ENCODE measurements at regions not wholly inside any gene's neighbourhood (a gene's known extent, or its start where the extent isn't known, plus 50 kb on each side); places are given as distances from the start of the nearest gene placed in this dataset.

DNA sequence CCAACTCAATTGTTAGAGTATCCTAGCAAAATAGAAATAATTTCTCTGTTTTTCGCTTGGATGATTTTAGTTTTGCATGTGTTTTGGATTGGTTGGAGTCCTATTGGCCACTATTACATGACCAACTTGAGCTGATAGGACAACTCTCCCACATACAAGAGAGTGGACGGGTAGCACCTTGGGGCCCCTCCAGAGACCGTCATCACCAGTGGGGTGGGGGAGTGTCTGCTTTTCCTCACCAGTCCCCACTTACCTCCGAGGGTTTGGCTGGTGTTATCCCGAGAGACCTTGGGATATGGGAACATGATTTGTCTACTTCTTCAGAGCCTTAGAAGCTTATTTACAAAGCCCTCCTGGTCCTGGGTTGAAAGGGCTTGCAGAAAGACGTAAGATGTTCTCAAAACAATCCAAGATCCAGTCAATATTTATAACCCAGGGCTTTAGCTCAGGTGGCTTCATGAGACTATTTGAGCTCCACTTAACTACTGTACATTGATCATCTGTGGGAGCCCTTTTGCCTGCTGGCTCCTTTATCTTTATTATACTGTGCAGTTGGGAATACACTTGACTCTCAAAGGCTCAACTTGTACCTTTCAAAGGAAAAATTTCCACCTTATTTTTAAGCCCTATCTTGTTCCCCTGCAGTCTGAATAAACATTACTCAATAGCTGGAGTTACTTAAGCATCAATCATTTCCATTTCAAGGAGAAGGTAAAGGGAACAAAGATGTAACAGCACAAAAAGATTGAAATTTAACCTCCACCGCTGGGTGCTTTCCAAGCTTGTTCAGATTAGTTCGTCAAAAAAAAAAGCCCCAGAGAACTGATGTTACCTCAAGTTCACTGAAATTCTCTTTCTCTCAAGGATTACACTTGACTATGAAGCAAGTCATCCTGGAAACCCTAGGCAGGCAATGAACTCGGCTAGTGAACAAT is 119.7 kb downstream of the WDR11 start:
- ATAC-seq (replicated peaks in 1 of 4): no peak
- 49% methylated on average over 2 of the region's 9 CpGs for WGBS (ENCODE audit: insufficient coverage)

DNA sequence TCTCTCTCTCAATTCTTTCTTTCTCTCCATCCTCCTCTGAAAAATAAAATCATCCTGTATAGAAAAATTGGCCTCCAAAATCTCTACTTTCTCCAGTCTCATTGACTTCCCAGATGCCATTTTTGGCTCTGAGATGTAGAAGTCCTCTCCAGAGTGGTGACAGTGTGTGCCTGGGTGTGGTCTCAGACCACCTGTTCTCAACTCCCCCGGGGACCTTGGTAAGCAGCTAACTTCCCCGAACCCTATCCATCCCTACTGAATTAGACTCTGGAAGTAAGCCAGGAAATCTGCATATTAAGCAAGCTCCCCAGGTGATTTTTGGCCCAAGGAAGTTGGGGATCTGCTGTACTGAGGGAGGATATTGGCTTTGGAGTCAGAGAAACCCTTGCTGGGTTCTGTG is 120.5 kb downstream of the WDR11 start:
- Mint-ChIP-seq H3K27me3 (peaks cover 20 to 49% of the 10 kb centered on the region in 2 donors), H3K36me3 (no peaks in the 10 kb centered on the region), H3K4me1 (no peaks in the 10 kb centered on the region), H3K27ac (no peak overlapping the region), H3K4me3 (no peak overlapping the region), H3K9me3 (peaks cover 0 to 13% (median 7%) of the 10 kb centered on the region in 3 donors)
- DNase-seq: no peak
- no peak overlapping the region for H3K27ac ChIP-seq (ENCODE audit: low read length)
- no peak for ATAC-seq (replicated peaks in 1 of 4)
- H3K4me1 ChIP-seq (ENCODE audit: control insufficient read depth in 1 of 2, extremely low read depth in 1 of 2, insufficient read depth in 2 of 2, low read length in 2 of 2): no peaks in the 10 kb centered on the region
- no CpG with 5 or more reads among the region's 2 CpGs for WGBS (ENCODE audit: insufficient coverage)
- no peaks in the 10 kb centered on the region for H3K36me3 ChIP-seq (ENCODE audit: control insufficient read depth in 2 of 2, extremely low read depth in 1 of 2, insufficient read depth in 1 of 2, low read length in 1 of 2)
- H3K9me3 ChIP-seq: no peaks in the 10 kb centered on the region
- H3K27me3 ChIP-seq (replicated peaks in 1 of 2; ENCODE audit: control insufficient read depth in 2 of 2, extremely low read depth in 1 of 2, insufficient read depth in 2 of 2, low read length in 1 of 2): peaks cover 0 to 5% of the 10 kb centered on the region in 2 experiments
- ChIA-PET CTCF (interaction anchor here in 1 of 2 donors (0.5 kb wide), 1 partner anchor 19 kb away, joined by 3 read pairs; no protein-coding TSS in a partner anchor), POLR2A (no interaction called here)
- no peak overlapping the region for H3K4me3 ChIP-seq (ENCODE audit: control insufficient read depth in 1 of 2, extremely low read depth in 1 of 2, low read length in 1 of 2)

More for the DNA sequence above, 119.7 kb downstream of the WDR11 start:
- Histone ChIP-seq H3K36me3 (ENCODE audit: control insufficient read depth in 2 of 2, extremely low read depth in 1 of 2, insufficient read depth in 1 of 2, low read length in 1 of 2) (no peaks in the 10 kb centered on the region), H3K4me1 (ENCODE audit: control insufficient read depth in 1 of 2, extremely low read depth in 1 of 2, insufficient read depth in 2 of 2, low read length in 2 of 2) (no peaks in the 10 kb centered on the region), H3K4me3 (ENCODE audit: control insufficient read depth in 1 of 2, extremely low read depth in 1 of 2, low read length in 1 of 2) (no peak overlapping the region), H3K27me3 (replicated peaks in 1 of 2; ENCODE audit: control insufficient read depth in 2 of 2, extremely low read depth in 1 of 2, insufficient read depth in 2 of 2, low read length in 1 of 2) (peaks cover 0 to 5% of the 10 kb centered on the region in 2 experiments), H3K9me3 (no peaks in the 10 kb centered on the region), H3K27ac (ENCODE audit: low read length) (no peak overlapping the region)
- H3K27me3 Mint-ChIP-seq: peaks cover 13 to 41% of the 10 kb centered on the region in 2 donors
- H3K36me3 Mint-ChIP-seq: no peaks in the 10 kb centered on the region
- no peak overlapping the region for H3K4me3 Mint-ChIP-seq
- no peak for DNase-seq
- peaks cover 0 to 13% (median 4%) of the 10 kb centered on the region in 3 donors for H3K9me3 Mint-ChIP-seq
- H3K4me1 Mint-ChIP-seq: no peaks in the 10 kb centered on the region
- CTCF ChIA-PET: interaction anchor here in 1 of 2 donors (0.5 kb wide), 1 partner anchor 18 kb away, joined by 3 read pairs; no protein-coding TSS in a partner anchor
- POLR2A ChIA-PET: no interaction called here
- H3K27ac Mint-ChIP-seq: no peak overlapping the region

GRCh38 chr10:120972259-120972658 is 121.1 kb downstream of the WDR11 start:
- Mint-ChIP-seq H3K9me3 (peaks cover 0 to 13% (median 7%) of the 10 kb centered on the region in 3 donors), H3K27me3 (peaks cover 23 to 49% of the 10 kb centered on the region in 2 donors), H3K27ac (no peak overlapping the region), H3K36me3 (no peaks in the 10 kb centered on the region), H3K4me1 (no peaks in the 10 kb centered on the region), H3K4me3 (no peak overlapping the region)
- DNase-seq: no peak
- Histone ChIP-seq H3K27me3 (replicated peaks in 1 of 2; ENCODE audit: control insufficient read depth in 2 of 2, extremely low read depth in 1 of 2, insufficient read depth in 2 of 2, low read length in 1 of 2) (peaks cover 0 to 8% of the 10 kb centered on the region in 2 experiments), H3K9me3 (no peaks in the 10 kb centered on the region), H3K4me3 (ENCODE audit: control insufficient read depth in 1 of 2, extremely low read depth in 1 of 2, low read length in 1 of 2) (no peak overlapping the region), H3K27ac (ENCODE audit: low read length) (no peak overlapping the region), H3K36me3 (ENCODE audit: control insufficient read depth in 2 of 2, extremely low read depth in 1 of 2, insufficient read depth in 1 of 2, low read length in 1 of 2) (no peaks in the 10 kb centered on the region), H3K4me1 (ENCODE audit: control insufficient read depth in 1 of 2, extremely low read depth in 1 of 2, insufficient read depth in 2 of 2, low read length in 2 of 2) (no peaks in the 10 kb centered on the region)
- ATAC-seq (replicated peaks in 1 of 4): no peak
- ChIA-PET CTCF (no interaction called here), POLR2A (no interaction called here)
- no CpG with 5 or more reads among the region's 2 CpGs for WGBS (ENCODE audit: insufficient coverage)

- Mint-ChIP-seq H3K27ac (no peak overlapping the region), H3K4me1 (peaks cover 0 to 8% (median 7%) of the 10 kb centered on the region in 3 donors), H3K36me3 (no peaks in the 10 kb centered on the region), H3K9me3 (peaks cover 0 to 9% (median 7%) of the 10 kb centered on the region in 3 donors), H3K4me3 (no peak overlapping the region), H3K27me3 (peaks cover 35 to 48% of the 10 kb centered on the region in 2 donors)
- Histone ChIP-seq H3K9me3 (no peaks in the 10 kb centered on the region), H3K27me3 (replicated peaks in 1 of 2; ENCODE audit: control insufficient read depth in 2 of 2, extremely low read depth in 1 of 2, insufficient read depth in 2 of 2, low read length in 1 of 2) (peaks cover 5 to 27% of the 10 kb centered on the region in 2 experiments), H3K36me3 (ENCODE audit: control insufficient read depth in 2 of 2, extremely low read depth in 1 of 2, insufficient read depth in 1 of 2, low read length in 1 of 2) (no peaks in the 10 kb centered on the region), H3K27ac (ENCODE audit: low read length) (no peak overlapping the region), H3K4me1 (ENCODE audit: control insufficient read depth in 1 of 2, extremely low read depth in 1 of 2, insufficient read depth in 2 of 2, low read length in 2 of 2) (peaks cover 0 to 9% of the 10 kb centered on the region in 2 experiments), H3K4me3 (ENCODE audit: control insufficient read depth in 1 of 2, extremely low read depth in 1 of 2, low read length in 1 of 2) (no peak overlapping the region)
- ChIA-PET CTCF (no interaction called here), POLR2A (no interaction called here)
- DNase-seq (no peak), ATAC-seq (replicated peaks in 1 of 4) (no peak)
- 89% methylated on average over 1 of the region's 4 CpGs for WGBS (ENCODE audit: insufficient coverage)
These were observed 124.1 kb downstream of the WDR11 start for GRCh38 chr10:120975072-120975867.

DNA sequence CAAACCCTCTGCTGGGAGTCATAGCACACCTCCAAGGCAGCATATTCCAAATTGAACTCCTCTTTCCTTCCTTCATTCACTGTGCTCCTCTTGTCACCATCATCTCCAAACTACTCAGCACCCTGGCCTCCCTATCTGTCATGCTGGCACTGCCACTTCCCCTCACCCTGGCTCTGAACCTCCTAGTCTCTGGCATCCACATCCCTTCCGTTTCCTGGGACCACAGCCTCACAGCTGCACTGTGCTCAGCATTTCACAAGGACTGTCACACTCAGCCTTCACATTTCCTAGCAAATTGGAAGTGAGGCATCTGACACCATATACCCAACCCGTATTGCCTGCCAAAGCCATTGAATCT is 124.7 kb downstream of the WDR11 start:
- Histone ChIP-seq H3K36me3 (ENCODE audit: control insufficient read depth in 2 of 2, extremely low read depth in 1 of 2, insufficient read depth in 1 of 2, low read length in 1 of 2) (no peaks in the 10 kb centered on the region), H3K4me3 (ENCODE audit: control insufficient read depth in 1 of 2, extremely low read depth in 1 of 2, low read length in 1 of 2) (no peak overlapping the region), H3K27ac (ENCODE audit: low read length) (no peak overlapping the region), H3K9me3 (no peaks in the 10 kb centered on the region), H3K27me3 (replicated peaks in 1 of 2; ENCODE audit: control insufficient read depth in 2 of 2, extremely low read depth in 1 of 2, insufficient read depth in 2 of 2, low read length in 1 of 2) (peaks cover 5 to 32% of the 10 kb centered on the region in 2 experiments), H3K4me1 (ENCODE audit: control insufficient read depth in 1 of 2, extremely low read depth in 1 of 2, insufficient read depth in 2 of 2, low read length in 2 of 2) (peaks cover 0 to 9% of the 10 kb centered on the region in 2 experiments)
- no peak overlapping the region for H3K4me3 Mint-ChIP-seq
- no peak for ATAC-seq (replicated peaks in 1 of 4)
- 60% methylated on average over 2 of the region's 2 CpGs for WGBS (ENCODE audit: insufficient coverage)
- no peak for DNase-seq
- ChIA-PET CTCF (no interaction called here), POLR2A (no interaction called here)
- peaks cover 37 to 48% of the 10 kb centered on the region in 2 donors for H3K27me3 Mint-ChIP-seq
- H3K9me3 Mint-ChIP-seq: peaks cover 0 to 9% (median 7%) of the 10 kb centered on the region in 3 donors
- peaks cover 0 to 8% (median 7%) of the 10 kb centered on the region in 3 donors for H3K4me1 Mint-ChIP-seq
- H3K27ac Mint-ChIP-seq: no peak overlapping the region
- H3K36me3 Mint-ChIP-seq: no peaks in the 10 kb centered on the region

GRCh38 chr10:120977897-120978296 is 126.7 kb downstream of the WDR11 start:
- 79% methylated on average over 4 of the region's 6 CpGs for WGBS (ENCODE audit: insufficient coverage)
- no peak for ATAC-seq (replicated peaks in 1 of 4)

More at GRCh38 chr10:120977897-120978296, 126.7 kb downstream of the WDR11 start:
- CTCF ChIA-PET: no interaction called here
- DNase-seq: no peak
- Histone ChIP-seq H3K9me3 (no peaks in the 10 kb centered on the region), H3K36me3 (ENCODE audit: control insufficient read depth in 2 of 2, extremely low read depth in 1 of 2, insufficient read depth in 1 of 2, low read length in 1 of 2) (no peaks in the 10 kb centered on the region), H3K27ac (ENCODE audit: low read length) (no peak overlapping the region), H3K4me1 (ENCODE audit: control insufficient read depth in 1 of 2, extremely low read depth in 1 of 2, insufficient read depth in 2 of 2, low read length in 2 of 2) (peaks cover 0 to 9% of the 10 kb centered on the region in 2 experiments), H3K27me3 (replicated peaks in 1 of 2; ENCODE audit: control insufficient read depth in 2 of 2, extremely low read depth in 1 of 2, insufficient read depth in 2 of 2, low read length in 1 of 2) (peaks cover 6 to 40% of the 10 kb centered on the region in 2 experiments), H3K4me3 (ENCODE audit: control insufficient read depth in 1 of 2, extremely low read depth in 1 of 2, low read length in 1 of 2) (no peak overlapping the region)
- no peak overlapping the region for H3K4me3 Mint-ChIP-seq
- no peaks in the 10 kb centered on the region for H3K36me3 Mint-ChIP-seq
- peaks cover 0 to 9% (median 8%) of the 10 kb centered on the region in 3 donors for H3K4me1 Mint-ChIP-seq
- H3K27ac Mint-ChIP-seq: no peak overlapping the region
- H3K27me3 Mint-ChIP-seq: peaks cover 48 to 53% of the 10 kb centered on the region in 2 donors
- peaks cover 0 to 9% (median 4%) of the 10 kb centered on the region in 3 donors for H3K9me3 Mint-ChIP-seq
- POLR2A ChIA-PET: no interaction called here
